ENCODE measurements at regions not wholly inside any gene's neighbourhood (a gene's known extent, or its start where the extent isn't known, plus 50 kb on each side); places are given as distances from the start of the nearest gene placed in this dataset.

DNA sequence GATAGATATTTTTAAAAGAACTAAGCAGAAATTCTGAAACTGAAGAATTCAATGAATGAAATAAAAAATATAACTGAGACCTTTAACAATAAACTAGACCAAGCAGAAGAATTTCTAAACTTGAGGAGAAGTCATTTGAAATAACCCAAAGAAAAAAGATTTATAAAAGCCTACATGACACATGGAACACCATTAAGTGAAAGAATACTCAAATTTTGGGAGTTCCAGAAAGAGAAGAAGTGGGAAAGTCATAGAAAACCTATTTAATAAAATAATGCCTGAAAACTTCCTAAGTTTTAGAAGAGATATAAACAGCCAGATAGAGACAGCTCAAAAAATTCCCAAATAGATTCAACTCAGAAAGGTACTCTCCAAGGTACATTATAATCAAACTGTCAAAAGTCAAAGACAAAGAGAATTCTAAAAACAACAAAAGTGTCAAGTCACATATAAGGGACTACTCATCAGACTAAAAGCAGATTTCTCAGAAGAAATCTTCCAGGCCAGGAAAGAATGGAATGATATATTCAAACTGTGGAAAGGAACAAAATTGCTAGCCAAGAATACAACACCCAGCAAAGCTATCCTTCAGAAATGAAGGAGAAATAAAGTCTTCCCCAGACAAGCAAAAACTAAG lies 72.9 kb upstream of the GNAZ start:
- no peak for DNase-seq (ENCODE audit: low read depth, low spot score)

DNA sequence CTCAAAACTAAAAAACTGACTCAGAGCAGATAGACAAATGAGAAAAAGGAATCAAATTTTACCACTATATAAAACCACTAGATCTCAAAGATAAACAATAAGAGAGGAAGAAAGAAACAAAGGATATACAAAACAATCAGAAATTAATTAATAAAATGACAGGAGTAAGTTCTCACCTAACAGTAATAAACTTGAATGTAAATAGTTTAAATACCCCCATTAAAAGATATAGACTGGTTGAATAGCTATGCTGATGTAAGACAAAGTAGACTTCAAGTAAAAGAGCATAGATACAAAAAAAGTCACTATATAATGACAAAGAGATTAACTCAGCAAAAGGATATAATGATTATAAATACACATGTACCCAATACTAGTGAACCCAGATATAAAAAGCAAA lies 72.3 kb upstream of the GNAZ start:
- no peak for DNase-seq (ENCODE audit: low read depth, low spot score)

DNA sequence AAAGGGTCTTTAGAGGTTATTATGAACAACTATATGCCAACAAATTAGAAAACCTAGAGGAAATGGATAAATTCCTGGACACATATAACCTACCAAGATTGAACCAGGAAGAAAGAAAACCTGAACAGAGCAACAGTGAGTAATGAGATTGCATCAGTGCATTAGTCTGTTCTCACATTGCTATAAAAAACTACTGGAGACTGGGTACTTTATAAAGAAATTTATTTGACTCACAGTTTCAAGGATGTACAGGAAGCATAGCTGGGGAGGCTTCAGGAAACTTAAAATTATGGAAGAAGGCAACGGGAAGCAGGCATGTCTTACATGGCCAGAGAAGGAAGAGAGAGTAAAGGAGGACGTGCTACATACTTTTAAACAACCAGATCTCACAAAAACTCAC lies 70.8 kb upstream of the GNAZ start:
- no peak for DNase-seq (ENCODE audit: low read depth, low spot score)

DNA sequence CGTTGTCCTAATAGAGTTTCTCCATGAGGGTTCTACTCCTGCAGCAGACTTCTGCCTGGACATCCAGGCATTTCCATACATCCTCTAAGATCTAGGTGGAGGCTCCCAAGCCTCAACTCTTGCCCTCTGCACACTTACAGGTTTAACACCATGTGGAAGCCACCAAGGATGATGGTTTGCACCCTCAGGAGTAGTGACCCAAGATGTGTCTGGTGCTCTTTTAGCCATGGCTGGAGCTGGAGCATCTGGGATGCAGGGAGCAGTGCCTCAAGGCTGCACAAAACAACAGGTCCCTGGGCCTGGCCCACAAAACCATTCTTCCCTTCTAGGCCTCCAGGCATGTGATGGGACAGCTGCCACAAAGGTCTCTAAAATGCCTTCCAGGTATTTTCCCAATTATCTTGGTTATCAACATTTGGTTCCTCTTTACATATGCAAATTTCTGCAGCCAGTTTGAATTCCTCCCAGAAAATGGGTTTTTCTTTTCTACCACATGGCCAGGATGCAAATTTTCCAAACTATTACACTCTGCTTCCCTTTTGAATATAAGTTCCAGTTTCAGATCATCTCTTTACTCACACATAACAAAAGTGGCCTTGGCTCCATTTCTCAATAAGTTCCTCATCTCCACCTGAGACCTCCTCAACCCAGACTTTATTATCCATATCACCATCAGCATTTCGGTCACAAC lies 69.5 kb upstream of the GNAZ start:
- DNase-seq (ENCODE audit: low read depth, low spot score): no peak

DNA sequence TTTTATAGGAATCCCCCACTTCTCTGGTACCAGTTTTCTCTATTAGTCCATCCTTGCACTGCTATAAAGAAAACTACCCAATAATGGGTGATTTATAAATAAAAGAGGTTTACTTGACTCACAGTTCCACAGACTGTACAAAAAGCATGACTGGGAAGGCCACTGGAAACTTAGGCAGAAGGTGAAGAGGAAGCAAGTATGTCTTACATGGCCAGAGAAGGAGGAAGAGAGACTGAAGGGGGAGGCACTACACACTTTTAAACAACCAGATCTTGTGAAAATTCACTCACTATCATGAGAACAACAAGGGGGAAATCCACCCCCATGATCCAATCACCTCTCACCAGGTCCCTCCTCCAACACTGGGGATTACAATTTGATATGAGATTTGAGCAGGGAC lies 68.9 kb upstream of the GNAZ start:
- DNase-seq (ENCODE audit: low read depth, low spot score): no peak

DNA sequence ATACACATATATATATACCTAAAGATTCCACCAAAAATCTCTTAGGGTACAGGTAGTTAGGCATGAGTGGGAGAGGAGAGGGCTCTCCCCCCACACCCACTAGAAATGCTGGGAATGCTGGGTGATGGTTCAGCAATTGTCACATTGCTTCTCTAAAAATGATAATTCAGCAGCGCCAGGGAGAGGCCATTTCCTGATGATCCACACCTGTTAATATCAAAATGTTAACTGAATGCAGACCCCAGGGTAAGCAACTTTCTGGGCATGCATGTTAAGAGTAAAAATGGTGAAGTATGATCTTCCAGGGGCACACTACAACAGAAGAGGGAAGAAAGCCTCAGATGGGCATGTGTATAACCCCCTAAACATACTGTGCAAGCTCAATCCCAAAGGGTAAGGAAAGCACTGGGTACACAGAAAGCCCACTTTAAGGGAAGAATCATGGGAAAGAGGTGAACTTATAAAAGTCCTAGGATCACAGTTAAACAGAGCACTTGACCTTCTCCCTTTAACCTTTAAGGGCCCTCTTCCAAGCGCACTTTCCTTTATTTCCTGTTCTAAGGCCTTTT lies 67.6 kb upstream of the GNAZ start:
- DNase-seq (ENCODE audit: low read depth, low spot score): no peak

DNA sequence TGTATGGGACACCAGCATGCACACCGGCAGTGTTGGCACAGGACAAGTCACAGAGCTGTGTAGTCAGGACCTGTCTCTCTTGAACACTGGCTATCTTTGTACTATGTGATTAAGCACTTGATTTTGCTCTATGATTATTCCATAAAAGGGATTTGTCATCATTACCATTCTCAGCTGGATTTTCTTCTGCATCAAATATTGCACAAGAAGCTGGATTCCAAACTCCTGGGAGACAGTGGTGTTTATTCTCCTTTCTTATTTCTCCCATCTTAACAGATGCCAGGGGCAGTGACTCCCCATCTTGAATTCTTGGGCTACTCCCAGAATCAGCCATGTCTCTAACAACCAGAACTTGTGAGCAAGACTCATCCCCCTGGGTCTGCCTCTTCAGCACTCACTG lies 62.5 kb upstream of the GNAZ start:
- no peak for DNase-seq (ENCODE audit: low read depth, low spot score)

DNA sequence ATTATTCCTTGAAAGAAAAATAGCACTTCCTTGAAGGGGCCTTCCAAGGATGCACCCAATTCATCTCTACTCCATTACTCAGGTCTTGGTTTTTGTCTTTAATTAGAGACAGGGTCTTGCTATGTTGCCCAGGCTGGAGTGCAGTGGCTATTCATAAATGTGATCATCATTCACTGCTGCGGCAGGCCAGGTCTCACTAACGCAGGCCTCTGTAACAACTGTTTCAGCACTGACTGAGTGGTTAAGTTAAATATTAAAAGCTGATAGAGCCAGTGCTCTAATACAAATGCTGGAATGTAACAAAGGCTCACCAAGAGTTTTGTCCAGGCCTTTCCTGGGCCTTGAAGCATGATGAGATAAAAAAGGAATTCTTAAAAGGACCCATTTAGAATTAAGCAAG lies 61.4 kb upstream of the GNAZ start:
- no peak for DNase-seq (ENCODE audit: low read depth, low spot score)

All from pulmonary artery endothelial cell (primary cell).